ENCODE measurements at regions not wholly inside any gene's neighbourhood (a gene's known extent, or its start where the extent isn't known, plus 50 kb on each side); places are given as distances from the start of the nearest gene placed in this dataset.

DNA sequence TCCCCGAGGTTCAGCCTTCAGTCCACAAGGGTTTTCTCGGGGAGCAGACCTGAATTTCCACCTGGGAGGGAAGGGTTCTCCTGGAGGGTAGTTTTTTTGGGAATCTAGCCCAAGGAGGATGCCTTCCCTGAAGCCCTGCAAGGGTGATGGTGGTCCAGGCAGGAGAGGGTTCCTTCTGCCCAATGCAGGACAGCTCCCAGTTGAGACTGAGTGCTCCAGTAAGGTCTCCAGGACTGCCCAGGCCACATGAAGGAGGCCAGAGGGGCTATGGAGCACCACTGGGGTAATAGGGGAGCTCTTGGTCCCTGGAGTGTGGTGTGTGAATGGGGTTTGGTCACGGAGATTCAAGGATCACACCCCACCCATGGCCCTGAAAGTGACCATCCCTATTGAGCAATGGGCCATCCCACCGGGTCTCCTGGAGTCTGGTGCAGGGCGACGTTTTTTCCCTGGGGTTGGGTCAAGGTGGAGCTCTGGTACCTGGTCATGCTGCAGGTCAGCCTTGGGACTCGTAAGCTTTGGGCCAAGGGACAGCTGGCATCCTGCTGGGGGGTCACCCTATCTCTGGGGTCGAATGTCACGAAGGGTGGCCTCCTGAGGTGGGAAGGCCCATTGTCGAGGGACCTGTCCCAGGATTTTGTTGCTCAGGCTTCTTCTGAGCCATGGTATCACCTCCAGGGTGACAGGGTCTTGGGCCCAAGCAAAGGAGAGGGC is 196.5 kb downstream of the UBE3A start:
- TF ChIP-seq, protein P1, sequence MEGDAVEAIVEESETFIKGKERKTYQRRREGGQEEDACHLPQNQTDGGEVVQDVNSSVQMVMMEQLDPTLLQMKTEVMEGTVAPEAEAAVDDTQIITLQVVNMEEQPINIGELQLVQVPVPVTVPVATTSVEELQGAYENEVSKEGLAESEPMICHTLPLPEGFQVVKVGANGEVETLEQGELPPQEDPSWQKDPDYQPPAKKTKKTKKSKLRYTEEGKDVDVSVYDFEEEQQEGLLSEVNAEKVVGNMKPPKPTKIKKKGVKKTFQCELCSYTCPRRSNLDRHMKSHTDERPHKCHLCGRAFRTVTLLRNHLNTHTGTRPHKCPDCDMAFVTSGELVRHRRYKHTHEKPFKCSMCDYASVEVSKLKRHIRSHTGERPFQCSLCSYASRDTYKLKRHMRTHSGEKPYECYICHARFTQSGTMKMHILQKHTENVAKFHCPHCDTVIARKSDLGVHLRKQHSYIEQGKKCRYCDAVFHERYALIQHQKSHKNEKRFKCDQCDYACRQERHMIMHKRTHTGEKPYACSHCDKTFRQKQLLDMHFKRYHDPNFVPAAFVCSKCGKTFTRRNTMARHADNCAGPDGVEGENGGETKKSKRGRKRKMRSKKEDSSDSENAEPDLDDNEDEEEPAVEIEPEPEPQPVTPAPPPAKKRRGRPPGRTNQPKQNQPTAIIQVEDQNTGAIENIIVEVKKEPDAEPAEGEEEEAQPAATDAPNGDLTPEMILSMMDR (IDR thresholded peaks at IDR 0.05) = no peak
- no peak for TF ChIP-seq POLR2AphosphoS5 (IDR thresholded peaks at IDR 0.05)

Measured in transverse colon (tissue), 4 donors.